ENCODE measurements at regions not wholly inside any gene's neighbourhood (a gene's known extent, or its start where the extent isn't known, plus 50 kb on each side); places are given as distances from the start of the nearest gene placed in this dataset.

DNA sequence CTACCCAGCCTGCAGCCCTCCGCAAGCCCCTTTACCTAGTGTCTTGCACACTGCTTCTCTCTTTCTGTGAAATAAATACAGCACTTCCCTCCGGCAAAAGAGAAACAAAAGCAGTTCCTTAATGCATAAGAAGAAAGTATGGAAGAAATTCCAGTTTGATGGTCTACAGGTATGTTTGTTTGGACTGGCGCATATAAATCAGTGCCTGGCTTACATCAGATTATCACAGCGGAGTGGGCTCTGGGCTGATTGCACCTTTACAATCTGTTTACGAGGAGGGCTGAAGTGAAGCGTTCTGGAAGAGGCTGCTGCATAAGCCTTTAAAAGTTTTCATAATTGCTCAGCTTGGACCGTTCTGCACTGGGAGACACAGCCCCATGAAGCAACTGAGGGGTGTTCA, 153.5 kb upstream of the FOXF1 start:
- no peak overlapping the region for H3K27ac ChIP-seq
- no peaks in the 10 kb centered on the region for H3K9me3 ChIP-seq
- peaks cover 59% of the 10 kb centered on the region for H3K27me3 ChIP-seq
- TF ChIP-seq, protein P1, sequence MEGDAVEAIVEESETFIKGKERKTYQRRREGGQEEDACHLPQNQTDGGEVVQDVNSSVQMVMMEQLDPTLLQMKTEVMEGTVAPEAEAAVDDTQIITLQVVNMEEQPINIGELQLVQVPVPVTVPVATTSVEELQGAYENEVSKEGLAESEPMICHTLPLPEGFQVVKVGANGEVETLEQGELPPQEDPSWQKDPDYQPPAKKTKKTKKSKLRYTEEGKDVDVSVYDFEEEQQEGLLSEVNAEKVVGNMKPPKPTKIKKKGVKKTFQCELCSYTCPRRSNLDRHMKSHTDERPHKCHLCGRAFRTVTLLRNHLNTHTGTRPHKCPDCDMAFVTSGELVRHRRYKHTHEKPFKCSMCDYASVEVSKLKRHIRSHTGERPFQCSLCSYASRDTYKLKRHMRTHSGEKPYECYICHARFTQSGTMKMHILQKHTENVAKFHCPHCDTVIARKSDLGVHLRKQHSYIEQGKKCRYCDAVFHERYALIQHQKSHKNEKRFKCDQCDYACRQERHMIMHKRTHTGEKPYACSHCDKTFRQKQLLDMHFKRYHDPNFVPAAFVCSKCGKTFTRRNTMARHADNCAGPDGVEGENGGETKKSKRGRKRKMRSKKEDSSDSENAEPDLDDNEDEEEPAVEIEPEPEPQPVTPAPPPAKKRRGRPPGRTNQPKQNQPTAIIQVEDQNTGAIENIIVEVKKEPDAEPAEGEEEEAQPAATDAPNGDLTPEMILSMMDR (IDR thresholded peaks at IDR 0.05) = no peak
- no peak overlapping the region for H3K4me3 ChIP-seq (ENCODE audit: low read depth in 1 of 2, low read length in 1 of 2)
- no peaks in the 10 kb centered on the region for H3K36me3 ChIP-seq
- no peaks in the 10 kb centered on the region for H3K4me1 ChIP-seq (ENCODE audit: control insufficient read depth in 1 of 2, insufficient read depth in 1 of 2, low read depth in 1 of 2, low read length in 1 of 2)

DNA sequence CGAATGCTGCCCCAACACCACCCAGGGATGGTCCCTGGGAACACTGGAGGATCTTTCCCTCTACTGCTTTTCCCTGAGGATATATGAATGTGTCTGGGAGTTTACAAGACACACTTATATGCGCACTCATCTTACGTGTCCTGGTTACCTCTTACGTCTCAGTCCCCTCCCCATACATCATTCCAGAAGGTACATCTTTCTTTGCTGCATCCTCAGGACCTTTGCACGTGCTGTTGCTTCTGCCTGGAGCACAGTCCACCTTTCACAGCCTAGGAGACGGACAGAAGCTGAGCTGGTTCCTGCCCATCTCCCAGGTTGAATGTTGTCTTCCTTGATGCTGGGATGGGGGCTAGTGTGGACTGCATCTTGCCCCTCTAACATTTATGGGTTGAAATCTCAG, 153.0 kb upstream of the FOXF1 start:
- Histone ChIP-seq H3K4me1 (ENCODE audit: control insufficient read depth in 1 of 2, insufficient read depth in 1 of 2, low read depth in 1 of 2, low read length in 1 of 2) (no peaks in the 10 kb centered on the region), H3K4me3 (ENCODE audit: low read depth in 1 of 2, low read length in 1 of 2) (no peak overlapping the region), H3K27ac (no peak overlapping the region), H3K36me3 (no peaks in the 10 kb centered on the region), H3K9me3 (no peaks in the 10 kb centered on the region), H3K27me3 (peaks cover 57% of the 10 kb centered on the region)
- TF ChIP-seq, protein P1 (IDR thresholded peaks at IDR 0.05) = no peak

DNA sequence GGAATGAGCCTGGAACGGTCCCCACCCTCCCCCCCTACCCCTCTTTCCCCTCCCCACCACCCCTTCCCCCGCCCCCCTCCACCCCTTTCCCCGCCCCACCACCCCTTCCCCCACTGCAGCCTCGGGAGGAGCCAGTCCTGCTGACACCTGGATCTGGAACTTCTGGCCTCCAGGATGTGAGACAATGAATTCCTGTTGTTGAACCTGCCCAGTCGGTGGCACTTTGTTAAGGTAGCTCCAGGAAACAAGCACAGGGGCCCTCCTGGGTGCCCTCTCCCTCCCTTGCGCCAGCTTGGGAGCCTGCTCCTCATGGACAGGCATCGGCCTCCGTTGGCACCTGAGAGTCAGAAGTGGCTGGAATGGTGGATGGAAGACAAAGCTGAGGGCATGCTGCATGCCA, 152.4 kb upstream of the FOXF1 start:
- TF ChIP-seq, protein P1 (IDR thresholded peaks at IDR 0.05) = no peak
- Histone ChIP-seq H3K4me3 (ENCODE audit: low read depth in 1 of 2, low read length in 1 of 2) (no peak overlapping the region), H3K4me1 (ENCODE audit: control insufficient read depth in 1 of 2, insufficient read depth in 1 of 2, low read depth in 1 of 2, low read length in 1 of 2) (no peaks in the 10 kb centered on the region), H3K27ac (no peak overlapping the region), H3K27me3 (peaks cover 63% of the 10 kb centered on the region), H3K36me3 (no peaks in the 10 kb centered on the region), H3K9me3 (no peaks in the 10 kb centered on the region)

DNA sequence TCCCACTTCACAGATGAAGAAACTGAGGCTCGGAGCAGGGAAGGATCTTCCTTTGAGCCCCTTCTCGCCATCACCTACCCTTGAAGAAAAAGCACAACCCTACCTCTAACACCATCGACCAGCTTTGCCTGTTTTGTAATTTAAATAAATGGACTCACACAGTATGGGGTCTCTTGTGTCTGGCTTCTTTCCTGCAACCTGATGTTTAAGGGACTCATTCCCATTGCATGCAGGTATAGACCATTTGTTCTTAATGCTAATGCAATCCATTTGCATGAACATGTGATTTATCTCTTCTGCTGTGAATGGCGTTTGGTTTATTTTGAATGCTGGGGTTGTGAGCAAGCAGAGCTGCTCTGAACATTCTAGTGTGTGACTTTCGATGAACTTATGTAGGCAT, 150.8 kb upstream of the FOXF1 start:
- H3K9me3 ChIP-seq = no peaks in the 10 kb centered on the region
- H3K27ac ChIP-seq = no peak overlapping the region
- H3K27me3 ChIP-seq = peaks cover 63% of the 10 kb centered on the region
- H3K36me3 ChIP-seq = no peaks in the 10 kb centered on the region
- H3K4me1 ChIP-seq (ENCODE audit: control insufficient read depth in 1 of 2, insufficient read depth in 1 of 2, low read depth in 1 of 2, low read length in 1 of 2) = no peaks in the 10 kb centered on the region
- no peak overlapping the region for H3K4me3 ChIP-seq (ENCODE audit: low read depth in 1 of 2, low read length in 1 of 2)
- TF ChIP-seq, protein P1 (IDR thresholded peaks at IDR 0.05) = no peak

DNA sequence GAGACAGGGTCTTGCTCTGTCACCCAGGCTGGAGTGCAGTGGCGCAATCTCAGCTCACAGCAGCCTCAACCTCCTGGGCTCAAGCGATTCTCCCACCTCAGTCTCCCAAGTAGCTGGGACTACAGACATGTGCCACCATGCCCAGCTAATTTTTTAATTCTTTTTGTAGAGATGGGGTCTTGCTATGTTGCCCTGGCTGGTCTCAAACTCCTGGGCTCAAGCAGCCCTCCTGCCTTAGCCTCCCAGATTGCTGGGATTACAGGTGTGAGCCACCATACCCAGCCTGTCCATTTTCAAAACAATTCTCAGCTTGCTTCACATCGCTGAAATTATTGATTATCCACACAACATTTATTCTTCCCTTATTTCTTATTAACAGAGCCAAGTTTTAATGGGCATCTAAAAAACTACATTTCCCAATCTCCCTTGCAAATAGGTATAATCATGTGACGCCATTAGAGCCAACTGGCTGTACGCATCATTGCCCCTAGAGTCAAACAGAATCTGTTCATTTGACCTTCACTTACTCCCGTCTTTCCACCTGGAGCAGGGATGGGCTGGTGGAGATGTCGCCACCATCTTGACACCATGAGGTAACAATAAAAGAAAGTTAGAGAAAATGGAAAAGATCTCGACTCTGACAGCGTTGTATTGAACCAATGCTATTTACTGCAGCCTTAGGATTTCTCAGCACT, 148.0 kb upstream of the FOXF1 start:
- TF ChIP-seq, protein P1 (IDR thresholded peaks at IDR 0.05) = no peak
- peaks cover 65% of the 10 kb centered on the region for H3K27me3 ChIP-seq
- no peak overlapping the region for H3K4me3 ChIP-seq (ENCODE audit: low read depth in 1 of 2, low read length in 1 of 2)
- no peaks in the 10 kb centered on the region for H3K4me1 ChIP-seq (ENCODE audit: control insufficient read depth in 1 of 2, insufficient read depth in 1 of 2, low read depth in 1 of 2, low read length in 1 of 2)
- no peaks in the 10 kb centered on the region for H3K36me3 ChIP-seq
- H3K27ac ChIP-seq = no peak overlapping the region
- no peaks in the 10 kb centered on the region for H3K9me3 ChIP-seq

All from neutrophil (primary cell).